Neural cell (in vitro differentiated cells): ENCODE measurements at regions not wholly inside any gene's neighbourhood (a gene's known extent, or its start where the extent isn't known, plus 50 kb on each side); places are given as distances from the start of the nearest gene placed in this dataset.

Experiments
- H2AFZ ChIP-seq: fragments of 200-600, 300-800 bp; sonication (generic), shearing (Covaris generic); 2 replicates; pipeline ENCODE4 v1.6.0; 2014; ENCODE audit warnings: low read depth, mild to moderate bottlenecking, antibody characterized with exemption, low read length, moderate library complexity
- H3F3A ChIP-seq: fragments of 200-600 bp; shearing (Covaris generic); 2 replicates; pipeline ENCODE4 v1.6.1; 2016; ENCODE audit warnings: mild to moderate bottlenecking, moderate library complexity, mixed read lengths, antibody characterized with exemption, low read length; ENCODE audit not compliant: insufficient read depth, poor library complexity, severe bottlenecking
- H3K27ac ChIP-seq: fragments of 200-600, 300-800 bp; sonication (generic), shearing (Covaris generic); 2 replicates; pipeline ENCODE4 v1.5.1; 2014; ENCODE audit warnings: mild to moderate bottlenecking, low read length, moderate library complexity
- H3K27me3 ChIP-seq: fragments of 300-800, 200-600 bp; sonication (generic), shearing (Covaris generic); 2 replicates; pipeline ENCODE4 v1.6.0; 2014; ENCODE audit warnings: mild to moderate bottlenecking, low read depth, low read length, moderate library complexity; ENCODE audit not compliant: insufficient read depth
- H3K36me3 ChIP-seq: fragments of 300-800, 200-600 bp; sonication (generic), shearing (Covaris generic); 2 replicates; pipeline ENCODE4 v1.5.1; 2014; ENCODE audit warnings: mild to moderate bottlenecking, antibody characterized with exemption, low read length, moderate library complexity; ENCODE audit not compliant: insufficient read depth
- H3K4me2 ChIP-seq: fragments of 300-800, 200-600 bp; sonication (generic), shearing (Covaris generic); 2 replicates; pipeline ENCODE4 v1.6.0; 2014; ENCODE audit warnings: mild to moderate bottlenecking, low read length
- H3K4me3 ChIP-seq: fragments of 300-800, 200-600 bp; sonication (generic), shearing (Covaris generic); 2 replicates; pipeline ENCODE4 v1.5.1; 2014; ENCODE audit warnings: mild to moderate bottlenecking, low read length, moderate library complexity
- H3K79me2 ChIP-seq: fragments of 200-600 bp; shearing (Covaris generic); replicated peaks from 2 replicates; pipeline ENCODE4 v1.6.0; 2014; ENCODE audit warnings: mild to moderate bottlenecking, low read length, moderate library complexity; ENCODE audit not compliant: insufficient read depth
- H3K9ac ChIP-seq: fragments of 300-800, 200-600 bp; sonication (generic), shearing (Covaris generic); 2 replicates; pipeline ENCODE4 v1.6.1; 2016; ENCODE audit warnings: mild to moderate bottlenecking, low read length, mixed read lengths
- H3K9me2 ChIP-seq: fragments of 200-600 bp; shearing (Covaris generic); 2 replicates; pipeline ENCODE4 v1.6.1; 2016; ENCODE audit warnings: mild to moderate bottlenecking, low read length, mixed read lengths; ENCODE audit not compliant: insufficient read depth
- H3K9me3 ChIP-seq: fragments of 200-600, 300-800 bp; sonication (generic), shearing (Covaris generic); 2 replicates; pipeline ENCODE4 v1.6.1; 2016; ENCODE audit warnings: mild to moderate bottlenecking, mixed run types, low read length, moderate library complexity, mixed read lengths
- H4K20me1 ChIP-seq: fragments of 200-600 bp; shearing (Covaris generic); 2 replicates; pipeline ENCODE4 v1.6.1; 2016; ENCODE audit warnings: mild to moderate bottlenecking, mixed run types; ENCODE audit not compliant: insufficient read depth
- CTCF ChIP-seq: fragments of 450-650 bp; IDR thresholded peaks from 2 replicates; pipeline ENCODE4 v1.5.1; 2014; ENCODE audit warnings: antibody characterized with exemption, mild to moderate bottlenecking, moderate library complexity; ENCODE audit not compliant: poor library complexity, severe bottlenecking
- EP300 ChIP-seq: fragments of 450-650 bp; conservative IDR thresholded peaks from 2 replicates; pipeline ENCODE4 v1.6.1; 2014; ENCODE audit warnings: antibody characterized with exemption, mild to moderate bottlenecking, moderate library complexity; ENCODE audit not compliant: poor library complexity, severe bottlenecking
- EZH2 ChIP-seq: fragments of 200-600, 300-800 bp; shearing (Covaris generic), sonication (generic); IDR thresholded peaks from 2 replicates; pipeline ENCODE4 v1.6.1; 2014; ENCODE audit warnings: antibody characterized with exemption, low read length, borderline replicate concordance, mild to moderate bottlenecking; ENCODE audit not compliant: insufficient read depth, poor library complexity, severe bottlenecking
- MXI1 ChIP-seq: fragments of 450-650 bp; conservative IDR thresholded peaks from 2 replicates; pipeline ENCODE4 v1.6.1; 2014; ENCODE audit warnings: antibody characterized with exemption, mild to moderate bottlenecking; ENCODE audit not compliant: poor library complexity, severe bottlenecking
- POLR2AphosphoS5 ChIP-seq: IDR thresholded peaks from 2 replicates; pipeline ENCODE4 v1.6.1; 2012
- RAD21 ChIP-seq: fragments of 450-650 bp; conservative IDR thresholded peaks from 2 replicates; pipeline ENCODE4 v1.6.1; 2014; ENCODE audit warnings: antibody characterized with exemption, mild to moderate bottlenecking, moderate library complexity
- REST ChIP-seq: IDR thresholded peaks from 2 replicates; pipeline ENCODE4 v1.6.1; 2012; ENCODE audit warnings: borderline replicate concordance
- SMC3 ChIP-seq: fragments of 450-650 bp; conservative IDR thresholded peaks from 2 replicates; pipeline ENCODE4 v1.6.1; 2014; ENCODE audit warnings: antibody characterized with exemption, mild to moderate bottlenecking, moderate library complexity; ENCODE audit not compliant: poor library complexity
- TAF1 ChIP-seq: IDR thresholded peaks from 2 replicates; pipeline ENCODE4 v1.6.1; 2012; ENCODE audit warnings: low read depth

- Histone ChIP-seq H3K27me3 (no peaks in the 10 kb centered on the region), H3K27ac (no peak overlapping the region), H4K20me1 (no peaks in the 10 kb centered on the region), H2AFZ (no peak overlapping the region), H3K9ac (no peak overlapping the region), H3K9me3 (no peaks in the 10 kb centered on the region), H3F3A (no peaks in the 10 kb centered on the region), H3K36me3 (no peaks in the 10 kb centered on the region), H3K9me2 (no peaks in the 10 kb centered on the region), H3K79me2 (no peaks in the 10 kb centered on the region), H3K4me2 (no peak overlapping the region), H3K4me3 (no peak overlapping the region)
- TF ChIP-seq POLR2AphosphoS5 (no peak), RAD21 (no peak), EZH2 (no peak), TAF1 (no peak), REST (no peak), SMC3 (no peak), MXI1 (no peak), EP300 (no peak), CTCF (no peak)
Observed at GRCh38 chr11:26244207-26244606, 87.7 kb upstream of the ANO3 start.

- H3F3A ChIP-seq, result no peaks in the 10 kb centered on the region
- H2AFZ ChIP-seq, result no peak overlapping the region
- H3K9me3 ChIP-seq, result no peaks in the 10 kb centered on the region
- H3K36me3 ChIP-seq, result no peaks in the 10 kb centered on the region
- H3K27me3 ChIP-seq, result no peaks in the 10 kb centered on the region
- no peaks in the 10 kb centered on the region for H4K20me1 ChIP-seq
- no peaks in the 10 kb centered on the region for H3K79me2 ChIP-seq
- TF ChIP-seq MXI1, result no peak
- no peak for TF ChIP-seq EP300
- no peak for TF ChIP-seq REST
- TF ChIP-seq SMC3, result no peak
- no peak for TF ChIP-seq EZH2
- TF ChIP-seq CTCF, result no peak
- TF ChIP-seq RAD21, result no peak
- TF ChIP-seq TAF1, result no peak
- no peak for TF ChIP-seq POLR2AphosphoS5
- no peak overlapping the region for H3K9ac ChIP-seq
- H3K4me3 ChIP-seq, result no peak overlapping the region
- no peak overlapping the region for H3K27ac ChIP-seq
- H3K4me2 ChIP-seq, result no peak overlapping the region
- H3K9me2 ChIP-seq, result no peaks in the 10 kb centered on the region
Observed at GRCh38 chr11:26245046-26245445, 86.9 kb upstream of the ANO3 start.
